Prostate gland (tissue), 2 donors: ENCODE measurements at regions not wholly inside any gene's neighbourhood (a gene's known extent, or its start where the extent isn't known, plus 50 kb on each side); places are given as distances from the start of the nearest gene placed in this dataset.

ENCODE experiments used
- CTCF ChIP-seq, 4 experiments: fragments of 200-600 bp in 2 of 4; fragments of 450-650 bp in 2 of 4; sonication (generic) in 2 of 4; IDR thresholded peaks; 1 replicate in 3 of 4; 2 replicates in 1 of 4; pipeline ENCODE4 v1.5.1; 2016 to 2019; ENCODE audit warnings: antibody characterized with exemption in 4 of 4, mild to moderate bottlenecking in 2 of 4, moderate library complexity in 2 of 4
- POLR2A ChIP-seq: fragments of 450-650 bp; IDR thresholded peaks from one replicate; pipeline ENCODE4 v1.6.1; 2016; ENCODE audit warnings: antibody characterized with exemption, mild to moderate bottlenecking
- POLR2AphosphoS5 ChIP-seq: sonication (generic); formaldehyde crosslinking; IDR thresholded peaks from one replicate; pipeline ENCODE4 v1.6.1; 2017; ENCODE audit warnings: antibody characterized with exemption

GRCh38 chr5:167937635-167937998 lies 353.8 kb upstream of the WWC1 start:
- no peak for TF ChIP-seq POLR2A
- TF ChIP-seq CTCF (IDR thresholded peaks at IDR 0.05) = no peak
- no peak for TF ChIP-seq POLR2AphosphoS5
